Stimulated activated naive CD8-positive, alpha-beta T cell treated with anti-CD3 and anti-CD28 coated beads, Interleukin-15, Interleukin-2, amounts not matched to agents 100 ng/mL and 50 ng/mL, for 24 hours (primary cell): ENCODE measurements at regions not wholly inside any gene's neighbourhood (a gene's known extent, or its start where the extent isn't known, plus 50 kb on each side); places are given as distances from the start of the nearest gene placed in this dataset.
"Not testable (repeated sequence)": the region's sequence is repeated elsewhere in the genome, so short reads cannot be mapped to it uniquely, and the experiment has no call there.

Experiments
- H3K27ac Mint-ChIP-seq: one replicate; pipeline ENCODE4 v1.8.0; 2021; ENCODE audit warnings: mild to moderate bottlenecking, mixed read lengths
- H3K27me3 Mint-ChIP-seq: one replicate; pipeline ENCODE4 v1.8.0; 2021; ENCODE audit warnings: mixed read lengths
- H3K36me3 Mint-ChIP-seq: one replicate; pipeline ENCODE4 v1.8.0; 2021; ENCODE audit warnings: low read depth, mixed read lengths
- H3K4me1 Mint-ChIP-seq: one replicate; pipeline ENCODE4 v1.8.0; 2021; ENCODE audit warnings: low read depth, mixed read lengths
- H3K4me3 Mint-ChIP-seq: one replicate; pipeline ENCODE4 v1.8.0; 2021; ENCODE audit warnings: mild to moderate bottlenecking, mixed read lengths
- H3K9me3 Mint-ChIP-seq: one replicate; pipeline ENCODE4 v1.8.0; 2021; ENCODE audit warnings: mixed read lengths

GRCh38 chr16:87212026-87212425 is 105.2 kb downstream of the C16orf95 start:
- H3K27ac Mint-ChIP-seq, result no peak overlapping the region
- no peaks in the 10 kb centered on the region for H3K9me3 Mint-ChIP-seq
- no peak overlapping the region for H3K4me3 Mint-ChIP-seq
- H3K27me3 Mint-ChIP-seq, result no peaks in the 10 kb centered on the region
- H3K4me1 Mint-ChIP-seq, result no peaks in the 10 kb centered on the region
- no peaks in the 10 kb centered on the region for H3K36me3 Mint-ChIP-seq

GRCh38 chr16:87213536-87213935 is 103.7 kb downstream of the C16orf95 start:
- no peak overlapping the region for H3K4me3 Mint-ChIP-seq
- no peaks in the 10 kb centered on the region for H3K9me3 Mint-ChIP-seq
- H3K4me1 Mint-ChIP-seq, result no peaks in the 10 kb centered on the region
- H3K36me3 Mint-ChIP-seq, result no peaks in the 10 kb centered on the region
- H3K27ac Mint-ChIP-seq, result no peak overlapping the region
- H3K27me3 Mint-ChIP-seq, result no peaks in the 10 kb centered on the region

GRCh38 chr16:87216148-87216840 is 100.9 kb downstream of the C16orf95 start:
- no peaks in the 10 kb centered on the region for H3K9me3 Mint-ChIP-seq
- no peaks in the 10 kb centered on the region for H3K4me1 Mint-ChIP-seq
- no peaks in the 10 kb centered on the region for H3K27me3 Mint-ChIP-seq
- H3K36me3 Mint-ChIP-seq, result no peaks in the 10 kb centered on the region
- H3K27ac Mint-ChIP-seq, result no peak overlapping the region
- H3K4me3 Mint-ChIP-seq, result no peak overlapping the region

- Mint-ChIP-seq H3K4me1 (no peaks in the 10 kb centered on the region), H3K27ac (no peak overlapping the region), H3K27me3 (no peaks in the 10 kb centered on the region), H3K36me3 (no peaks in the 10 kb centered on the region), H3K4me3 (no peak overlapping the region), H3K9me3 (no peaks in the 10 kb centered on the region)
Measured at GRCh38 chr16:87216841-87217275, 100.3 kb downstream of the C16orf95 start.

GRCh38 chr16:87217802-87218201 is 99.4 kb downstream of the C16orf95 start:
- H3K4me3 Mint-ChIP-seq, H3K4me1 Mint-ChIP-seq, H3K27me3 Mint-ChIP-seq, H3K9me3 Mint-ChIP-seq, H3K27ac Mint-ChIP-seq, H3K36me3 Mint-ChIP-seq: not testable (repeated sequence)

GRCh38 chr16:87218281-87219055 is 98.7 kb downstream of the C16orf95 start:
- Mint-ChIP-seq H3K9me3 (no peaks in the 10 kb centered on the region), H3K27ac (no peak overlapping the region), H3K36me3 (no peaks in the 10 kb centered on the region), H3K27me3 (no peaks in the 10 kb centered on the region), H3K4me3 (no peak overlapping the region), H3K4me1 (no peaks in the 10 kb centered on the region)

GRCh38 chr16:87219287-87219909 is 97.8 kb downstream of the C16orf95 start:
- Mint-ChIP-seq H3K36me3 (no peaks in the 10 kb centered on the region), H3K9me3 (no peaks in the 10 kb centered on the region), H3K27ac (no peak overlapping the region), H3K4me3 (no peak overlapping the region), H3K27me3 (no peaks in the 10 kb centered on the region), H3K4me1 (no peaks in the 10 kb centered on the region)

- Mint-ChIP-seq H3K9me3 (no peaks in the 10 kb centered on the region), H3K27me3 (no peaks in the 10 kb centered on the region), H3K4me3 (no peak overlapping the region)
Measured at GRCh38 chr16:87221633-87222032, 95.6 kb downstream of the C16orf95 start.

GRCh38 chr16:87222335-87222734 is 94.9 kb downstream of the C16orf95 start:
- Mint-ChIP-seq H3K36me3 (no peaks in the 10 kb centered on the region), H3K4me1 (no peaks in the 10 kb centered on the region), H3K4me3 (no peak overlapping the region), H3K27me3 (no peaks in the 10 kb centered on the region), H3K27ac (no peak overlapping the region), H3K9me3 (no peaks in the 10 kb centered on the region)

More at GRCh38 chr16:87221633-87222032, 95.6 kb downstream of the C16orf95 start:
- Mint-ChIP-seq H3K27ac (no peak overlapping the region), H3K36me3 (no peaks in the 10 kb centered on the region), H3K4me1 (no peaks in the 10 kb centered on the region)

- H3K36me3 Mint-ChIP-seq, result no peaks in the 10 kb centered on the region
- H3K4me3 Mint-ChIP-seq, result no peak overlapping the region
- H3K27me3 Mint-ChIP-seq, result no peaks in the 10 kb centered on the region
- no peak overlapping the region for H3K27ac Mint-ChIP-seq
- H3K4me1 Mint-ChIP-seq, result no peaks in the 10 kb centered on the region
- no peaks in the 10 kb centered on the region for H3K9me3 Mint-ChIP-seq
Measured at GRCh38 chr16:87223656-87224248, 93.4 kb downstream of the C16orf95 start.

- Mint-ChIP-seq H3K9me3 (no peaks in the 10 kb centered on the region), H3K36me3 (no peaks in the 10 kb centered on the region), H3K4me3 (no peak overlapping the region), H3K27ac (no peak overlapping the region), H3K4me1 (no peaks in the 10 kb centered on the region), H3K27me3 (peaks cover 4% of the 10 kb centered on the region)
Measured at GRCh38 chr16:87226926-87227295, 90.3 kb downstream of the C16orf95 start.

GRCh38 chr16:87227296-87227951 is 89.8 kb downstream of the C16orf95 start:
- Mint-ChIP-seq H3K4me3 (no peak overlapping the region), H3K36me3 (no peaks in the 10 kb centered on the region), H3K4me1 (no peaks in the 10 kb centered on the region), H3K9me3 (no peaks in the 10 kb centered on the region), H3K27me3 (peaks cover 4% of the 10 kb centered on the region), H3K27ac (no peak overlapping the region)

- no peak overlapping the region for H3K4me3 Mint-ChIP-seq
Measured at GRCh38 chr16:87228363-87228762, 88.8 kb downstream of the C16orf95 start.

GRCh38 chr16:87229230-87230188 is 87.7 kb downstream of the C16orf95 start:
- Mint-ChIP-seq H3K9me3 (no peaks in the 10 kb centered on the region), H3K4me3 (no peak overlapping the region), H3K4me1 (no peaks in the 10 kb centered on the region), H3K36me3 (no peaks in the 10 kb centered on the region), H3K27me3 (peaks cover 4% of the 10 kb centered on the region), H3K27ac (no peak overlapping the region)

More at GRCh38 chr16:87228363-87228762, 88.8 kb downstream of the C16orf95 start:
- Mint-ChIP-seq H3K36me3 (no peaks in the 10 kb centered on the region), H3K9me3 (no peaks in the 10 kb centered on the region), H3K4me1 (no peaks in the 10 kb centered on the region), H3K27ac (no peak overlapping the region), H3K27me3 (peaks cover 4% of the 10 kb centered on the region)
